ENCODE measurements at regions not wholly inside any gene's neighbourhood (a gene's known extent, or its start where the extent isn't known, plus 50 kb on each side); places are given as distances from the start of the nearest gene placed in this dataset.

- Histone ChIP-seq H4K20me1 (replicated peaks; ENCODE audit: control insufficient read depth, extremely low read depth, insufficient read depth, low read length) (no peaks in the 10 kb centered on the region), H2AFZ (ENCODE audit: low read depth, low read length) (no peak overlapping the region), H3K9me3 (replicated peaks; ENCODE audit: control insufficient read depth, insufficient read depth, low read length) (peaks cover 4% of the 10 kb centered on the region), H3K79me2 (ENCODE audit: control insufficient read depth, insufficient read depth, low read length) (no peaks in the 10 kb centered on the region), H3K27ac (ENCODE audit: insufficient read depth, low read depth, low read length) (no peak overlapping the region), H3K9ac (replicated peaks; ENCODE audit: extremely low read depth, insufficient read depth, low read length) (no peak overlapping the region), H3K4me1 (ENCODE audit: control insufficient read depth, extremely low read depth, insufficient read depth, low read length) (no peaks in the 10 kb centered on the region), H3K27me3 (ENCODE audit: control insufficient read depth in 2 of 2, insufficient read depth in 2 of 2, low read length in 2 of 2) (no peaks in the 10 kb centered on the region), H3K36me3 (ENCODE audit: control insufficient read depth in 2 of 2, extremely low read depth in 1 of 2, insufficient read depth in 2 of 2, low read length in 2 of 2) (no peaks in the 10 kb centered on the region), H3K4me2 (ENCODE audit: insufficient read depth, low read length) (no peak overlapping the region), H3K9me1 (replicated peaks; ENCODE audit: control insufficient read depth, extremely low read depth, insufficient read depth, low read length) (no peaks in the 10 kb centered on the region), H3K4me3 (replicated peaks in 1 of 3; ENCODE audit: insufficient read depth in 1 of 3, low read depth in 1 of 3, low read length in 3 of 3) (no peak overlapping the region)
- BruUV-seq (replicated peaks), result no TSS peak
- POLR2A ChIA-PET, result no interaction called here
- TF ChIP-seq GATA2 (IDR thresholded peaks at IDR 0.05; ENCODE audit: insufficient read depth, insufficient read length, low read depth, low read length), result no peak
- no peak for TF ChIP-seq POLR2AphosphoS5 (IDR thresholded peaks at IDR 0.05; ENCODE audit: insufficient read depth, low read depth, low read length)
- TF ChIP-seq CTCF (IDR thresholded peaks at IDR 0.05; ENCODE audit: extremely low read depth in 1 of 2, insufficient read depth in 1 of 2, low read depth in 1 of 2, low read length in 2 of 2), result no peak
- no peak for TF ChIP-seq MAX (IDR thresholded peaks at IDR 0.05; ENCODE audit: insufficient read depth, insufficient read length)
- no peak for TF ChIP-seq POLR2A (IDR thresholded peaks at IDR 0.05; ENCODE audit: low read depth, low read length)
- no peak for TF ChIP-seq MYC (IDR thresholded peaks at IDR 0.05; ENCODE audit: low read depth, low read length)
- no peak for TF ChIP-seq JUN (IDR thresholded peaks at IDR 0.05; ENCODE audit: borderline replicate concordance, insufficient read depth, insufficient read length, low read depth)
- TF ChIP-seq EZH2 (IDR thresholded peaks at IDR 0.05; ENCODE audit: borderline replicate concordance, low read depth, low read length, severe bottlenecking), result no peak
- no peak for TF ChIP-seq FOS (IDR thresholded peaks at IDR 0.05; ENCODE audit: borderline replicate concordance, insufficient read depth, low read length)
- no peak for FAIRE-seq
- DNase-seq (ENCODE audit: low read depth, low spot score), result no peak
- CTCF ChIA-PET, result no interaction called here
- dilution Hi-C loops (cut with MboI; ENCODE audit: extremely low pct_ligation_motif_present, low sequenced_read_pairs), result no loop called here
- intact Hi-C loops (cut with micrococcal nuclease), result loop anchor here (5.0 kb wide), 1 partner anchor 1974 kb away; no protein-coding TSS in a partner anchor
Observed at GRCh38 chr3:6147883-6148282, 713.0 kb upstream of the GRM7 start.

Measured in endothelial cell of umbilical vein (primary cell).